GM12873 (cell line): ENCODE measurements at regions not wholly inside any gene's neighbourhood (a gene's known extent, or its start where the extent isn't known, plus 50 kb on each side); places are given as distances from the start of the nearest gene placed in this dataset.

ENCODE experiments used
- CTCF ChIP-seq: IDR thresholded peaks from 2 replicates; pipeline ENCODE4 v1.5.1; 2012; ENCODE audit warnings: low read depth, mild to moderate bottlenecking, moderate library complexity, low read length, control low read depth; ENCODE audit not compliant: insufficient read depth; ENCODE audit errors: missing control alignments

- TF ChIP-seq CTCF, result no peak
These were observed 72.7 kb upstream of the JAK1 start for GRCh38 chr1:65039066-65039465.

GRCh38 chr1:65039508-65039907 lies 73.2 kb upstream of the JAK1 start:
- TF ChIP-seq CTCF, result no peak

GRCh38 chr1:65042467-65042866 lies 76.1 kb upstream of the JAK1 start:
- no peak for TF ChIP-seq CTCF

- no peak for TF ChIP-seq CTCF
These were observed 78.1 kb upstream of the JAK1 start for GRCh38 chr1:65044411-65044810.

GRCh38 chr1:65045022-65045817 lies 78.9 kb upstream of the JAK1 start:
- no peak for TF ChIP-seq CTCF

GRCh38 chr1:65048335-65048734 lies 82.0 kb upstream of the JAK1 start:
- TF ChIP-seq CTCF, result no peak

GRCh38 chr1:65049941-65050713 lies 83.8 kb upstream of the JAK1 start:
- no peak for TF ChIP-seq CTCF
